ENCODE measurements at regions not wholly inside any gene's neighbourhood (a gene's known extent, or its start where the extent isn't known, plus 50 kb on each side); places are given as distances from the start of the nearest gene placed in this dataset.

GRCh38 chr4:83780053-83780733, 244.3 kb downstream of the GPAT3 start:
- TF ChIP-seq CTCF (IDR thresholded peaks at IDR 0.05) (no peak), POLR2A (IDR thresholded peaks at IDR 0.05) (no peak)
